ENCODE measurements at regions not wholly inside any gene's neighbourhood (a gene's known extent, or its start where the extent isn't known, plus 50 kb on each side); places are given as distances from the start of the nearest gene placed in this dataset.

- TF ChIP-seq POLR2A (IDR thresholded peaks at IDR 0.05) (no peak), CTCF (IDR thresholded peaks at IDR 0.05) (no peak)
Measured at GRCh38 chr2:15684161-15685039, 92.7 kb downstream of the DDX1 start.

Measured in thyroid gland (tissue), 4 donors.